ENCODE measurements at regions not wholly inside any gene's neighbourhood (a gene's known extent, or its start where the extent isn't known, plus 50 kb on each side); places are given as distances from the start of the nearest gene placed in this dataset.

GRCh38 chr13:91076830-91077229 lies 270.7 kb upstream of the MIR17HG start:
- H2BK20ac ChIP-seq (ENCODE audit: low read depth, low read length) = no peak overlapping the region
- in situ Hi-C loops (cut with MboI; ENCODE audit: low sequenced_read_pairs) = no loop called here
- intact Hi-C loops (cut with micrococcal nuclease) = no loop called here
- H3K4me2 ChIP-seq (ENCODE audit: low read depth, low read length) = no peak overlapping the region
- no peak overlapping the region for H2BK5ac ChIP-seq (ENCODE audit: low read depth, low read length, poor library complexity, severe bottlenecking)
- H3K18ac ChIP-seq (ENCODE audit: low read depth, low read length) = no peak overlapping the region
- ChIA-PET CTCF (no interaction called here), POLR2A (ENCODE audit: unreplicated experiment) (no interaction called here)
- no peaks in the 10 kb centered on the region for H3K9me3 ChIP-seq (ENCODE audit: control insufficient read depth, insufficient read depth, low read length)
- H4K91ac ChIP-seq (ENCODE audit: insufficient read depth, low read depth, low read length) = no peak overlapping the region
- H2AK9ac ChIP-seq (replicated peaks; ENCODE audit: low read depth, low read length, poor library complexity) = no peak overlapping the region
- H3K27ac ChIP-seq (ENCODE audit: insufficient read depth, low read length) = no peak overlapping the region
- no TSS peak for BruUV-seq (replicated peaks)
- no peak overlapping the region for H3K14ac ChIP-seq (replicated peaks; ENCODE audit: low read depth, low read length)
- H2BK120ac ChIP-seq (ENCODE audit: low read depth, low read length) = no peak overlapping the region
- TF ChIP-seq BHLHE40 (IDR thresholded peaks at IDR 0.05; ENCODE audit: low read depth, low read length) (no peak), RFX5 (IDR thresholded peaks at IDR 0.05; ENCODE audit: low read depth, low read length) (no peak), POLR2A (IDR thresholded peaks at IDR 0.05; ENCODE audit: low read depth, low read length) (no peak), ELK1 (IDR thresholded peaks at IDR 0.05; ENCODE audit: borderline replicate concordance, low read depth, low read length) (no peak)
- no peak overlapping the region for H2AK5ac ChIP-seq (ENCODE audit: low read depth, low read length)
- H4K5ac ChIP-seq (ENCODE audit: low read depth, low read length) = no peak overlapping the region
- no peaks in the 10 kb centered on the region for H3K4me1 ChIP-seq (ENCODE audit: control insufficient read depth, insufficient read depth, low read length)
- DNase-seq (no peak), ATAC-seq (ENCODE audit: low read depth) (no peak)
- no peak overlapping the region for H3K56ac ChIP-seq (ENCODE audit: extremely low read depth, insufficient read depth, low read length)
- H3K36me3 ChIP-seq (ENCODE audit: control insufficient read depth, insufficient read depth, low read length) = no peaks in the 10 kb centered on the region
- H2AFZ ChIP-seq (replicated peaks; ENCODE audit: low read length, poor library complexity) = no peak overlapping the region
- no peak overlapping the region for H3K4ac ChIP-seq (ENCODE audit: low read depth, low read length)
- no peaks in the 10 kb centered on the region for H3K79me1 ChIP-seq (ENCODE audit: low read depth in 1 of 2, low read length in 2 of 2)
- H4K8ac ChIP-seq (ENCODE audit: low read depth in 2 of 2, low read length in 2 of 2) = no peak overlapping the region
- no peaks in the 10 kb centered on the region for H3K27me3 ChIP-seq (ENCODE audit: control insufficient read depth, insufficient read depth, low read length)
- no peak overlapping the region for H3K23ac ChIP-seq (ENCODE audit: low read depth, low read length)
- H3K4me3 ChIP-seq (ENCODE audit: insufficient read depth, low read depth, low read length) = no peak overlapping the region
- H3K9ac ChIP-seq (ENCODE audit: low read depth, low read length) = no peak overlapping the region
- H3K9me1 ChIP-seq (ENCODE audit: insufficient read depth, low read length) = no peaks in the 10 kb centered on the region
- H4K20me1 ChIP-seq (ENCODE audit: insufficient read depth, low read length) = no peaks in the 10 kb centered on the region
- H2BK15ac ChIP-seq (ENCODE audit: low read depth, low read length) = no peak overlapping the region
- dilution Hi-C loops (cut with HindIII; ENCODE audit: low sequenced_read_pairs, unreplicated experiment) = no loop called here
- WGBS, 2 experiments (ENCODE audit: extremely low coverage in 2 of 2, insufficient read length in 1 of 2) = no CpG with 5 or more reads among the region's 2 CpGs

Measured in IMR-90 (cell line).